Loucy (cell line): ENCODE measurements at regions not wholly inside any gene's neighbourhood (a gene's known extent, or its start where the extent isn't known, plus 50 kb on each side); places are given as distances from the start of the nearest gene placed in this dataset.

Experiments used
- CTCF ChIP-seq: fragments of 200-600 bp; sonication (generic); conservative IDR thresholded peaks from 2 replicates; pipeline ENCODE4 v1.5.1; 2014; ENCODE audit warnings: mild to moderate bottlenecking, antibody characterized with exemption, low read length
- EZH2phosphoT487 ChIP-seq: fragments of 200-600 bp; IDR thresholded peaks from 2 replicates; pipeline ENCODE4 v1.6.1; 2018; ENCODE audit warnings: antibody characterized with exemption, mild to moderate bottlenecking, moderate library complexity, borderline replicate concordance

- no peak for TF ChIP-seq CTCF
- no peak for TF ChIP-seq EZH2phosphoT487
Measured at GRCh38 chr16:13811834-13812233, 108.1 kb upstream of the ERCC4 start.
